Vagina (tissue), 2 donors: ENCODE measurements at regions not wholly inside any gene's neighbourhood (a gene's known extent, or its start where the extent isn't known, plus 50 kb on each side); places are given as distances from the start of the nearest gene placed in this dataset.
A peak's percentile ranks its signal among the peaks of the same experiment; 100 is the strongest.

Source experiments
- DNase-seq, 2 donors: peaks; one replicate each; pipeline ENCODE4 v3.0.0-alpha.2; 2017; ENCODE audit errors: extremely low spot score in 2 of 2
- H3K27ac ChIP-seq: fragments of 200-600 bp; sonication (generic); one replicate; pipeline ENCODE4 v1.5.1; 2019
- H3K27me3 ChIP-seq: fragments of 200-600 bp; sonication (generic); one replicate; pipeline ENCODE4 v1.5.1; 2019
- H3K36me3 ChIP-seq, 2 donors: fragments of 200-600 bp; sonication (generic); one replicate each; pipeline ENCODE4 v1.5.1; 2017 to 2019
- H3K4me1 ChIP-seq: fragments of 200-600 bp; sonication (generic); one replicate; pipeline ENCODE4 v1.5.1; 2019
- H3K4me3 ChIP-seq, 2 donors: fragments of 200-600 bp; sonication (generic); 1 replicate in 1 of 2; 2 replicates in 1 of 2; pipeline ENCODE4 v1.5.1; 2016 to 2019
- H3K9me3 ChIP-seq: fragments of 200-600 bp; sonication (generic); one replicate; pipeline ENCODE4 v1.5.1; 2019
- POLR2A ChIP-seq, 2 donors: fragments of 450-650 bp; IDR thresholded peaks; one replicate each; pipeline ENCODE4 v1.6.1; 2017; ENCODE audit warnings: antibody characterized with exemption in 2 of 2, mild to moderate bottlenecking in 2 of 2, moderate library complexity in 2 of 2
- POLR2AphosphoS5 ChIP-seq, 2 donors: sonication (generic); formaldehyde crosslinking; IDR thresholded peaks; one replicate each; pipeline ENCODE4 v1.9.0; 2017; ENCODE audit warnings: antibody characterized with exemption in 2 of 2, mild to moderate bottlenecking in 2 of 2, low read depth in 1 of 2; ENCODE audit not compliant: insufficient read depth in 1 of 2
- intact Hi-C: fragments of 100-400 bp; cut with DNase I; formaldehyde crosslinking; loops from one replicate; pipeline ENCODE4 v1.15.1; 2023
- TF ChIP-seq, protein P1 (sequence below), 3 experiments: fragments of 450-650 bp in 2 of 3; fragments of 200-600 bp in 1 of 3; sonication (generic) in 1 of 3; IDR thresholded peaks; one replicate each; pipeline ENCODE4 v1.5.1; 2017 to 2019; ENCODE audit warnings: antibody characterized with exemption in 3 of 3, mild to moderate bottlenecking in 2 of 3, moderate library complexity in 2 of 3

DNA sequence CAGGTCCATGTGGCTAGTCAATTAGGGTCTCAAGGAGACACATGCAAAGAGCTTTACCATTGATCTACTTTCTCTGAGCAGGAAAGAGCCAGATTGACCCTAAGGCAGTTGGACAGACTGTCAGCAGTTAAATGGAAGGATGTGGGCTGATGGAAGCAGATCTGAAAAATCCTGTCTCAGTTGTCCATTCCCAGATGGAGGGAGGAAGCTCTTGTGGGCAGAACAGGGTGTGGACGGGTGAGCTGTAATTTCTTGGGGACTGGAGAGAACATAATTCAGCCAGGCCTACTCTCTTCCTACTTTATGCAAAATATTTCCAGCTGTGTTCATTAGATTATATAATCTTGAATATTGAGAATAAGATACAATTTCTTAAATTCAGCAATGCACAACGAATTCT is 163.6 kb downstream of the GNAT3 start:
- Histone ChIP-seq H3K4me1 (no peaks in the 10 kb centered on the region), H3K27me3 (no peaks in the 10 kb centered on the region), H3K4me3 (no peak overlapping the region), H3K9me3 (no peaks in the 10 kb centered on the region), H3K36me3 (no peaks in the 10 kb centered on the region), H3K27ac (no peak overlapping the region)
- TF ChIP-seq POLR2AphosphoS5 (IDR thresholded peaks at IDR 0.05; ENCODE audit: insufficient read depth in 1 of 2, low read depth in 1 of 2): no peak
- TF ChIP-seq, protein P1, sequence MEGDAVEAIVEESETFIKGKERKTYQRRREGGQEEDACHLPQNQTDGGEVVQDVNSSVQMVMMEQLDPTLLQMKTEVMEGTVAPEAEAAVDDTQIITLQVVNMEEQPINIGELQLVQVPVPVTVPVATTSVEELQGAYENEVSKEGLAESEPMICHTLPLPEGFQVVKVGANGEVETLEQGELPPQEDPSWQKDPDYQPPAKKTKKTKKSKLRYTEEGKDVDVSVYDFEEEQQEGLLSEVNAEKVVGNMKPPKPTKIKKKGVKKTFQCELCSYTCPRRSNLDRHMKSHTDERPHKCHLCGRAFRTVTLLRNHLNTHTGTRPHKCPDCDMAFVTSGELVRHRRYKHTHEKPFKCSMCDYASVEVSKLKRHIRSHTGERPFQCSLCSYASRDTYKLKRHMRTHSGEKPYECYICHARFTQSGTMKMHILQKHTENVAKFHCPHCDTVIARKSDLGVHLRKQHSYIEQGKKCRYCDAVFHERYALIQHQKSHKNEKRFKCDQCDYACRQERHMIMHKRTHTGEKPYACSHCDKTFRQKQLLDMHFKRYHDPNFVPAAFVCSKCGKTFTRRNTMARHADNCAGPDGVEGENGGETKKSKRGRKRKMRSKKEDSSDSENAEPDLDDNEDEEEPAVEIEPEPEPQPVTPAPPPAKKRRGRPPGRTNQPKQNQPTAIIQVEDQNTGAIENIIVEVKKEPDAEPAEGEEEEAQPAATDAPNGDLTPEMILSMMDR (IDR thresholded peaks at IDR 0.05): no peak
- no peak for TF ChIP-seq POLR2A (IDR thresholded peaks at IDR 0.05)
- intact Hi-C loops: no loop called here
- DNase-seq: no peak

DNA sequence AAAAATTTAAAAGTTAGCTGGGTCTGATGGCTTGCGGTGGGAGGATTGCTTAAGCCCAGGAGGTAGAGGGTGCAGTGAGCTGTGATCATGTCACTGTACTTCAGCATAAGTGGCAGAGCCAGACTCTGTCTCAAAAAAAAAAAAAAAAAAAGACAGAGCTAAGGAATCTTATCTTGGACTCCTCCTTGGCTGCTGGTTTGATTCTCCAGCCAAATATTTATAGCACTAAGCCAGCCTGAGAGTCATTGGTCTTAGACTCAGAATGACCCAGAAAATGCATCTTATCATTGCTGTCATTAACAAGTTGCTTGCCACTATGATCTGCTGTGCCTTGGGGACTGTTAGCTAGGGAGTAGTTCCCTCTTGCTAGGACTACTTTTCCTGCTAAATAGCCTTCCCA is 164.7 kb downstream of the GNAT3 start:
- no peaks in the 10 kb centered on the region for H3K36me3 ChIP-seq
- TF ChIP-seq, protein P1 (IDR thresholded peaks at IDR 0.05): no peak
- TF ChIP-seq POLR2AphosphoS5 (IDR thresholded peaks at IDR 0.05; ENCODE audit: insufficient read depth in 1 of 2, low read depth in 1 of 2): no peak
- TF ChIP-seq POLR2A (IDR thresholded peaks at IDR 0.05): no peak
- no peaks in the 10 kb centered on the region for H3K27me3 ChIP-seq
- no peak for DNase-seq
- no peaks in the 10 kb centered on the region for H3K4me1 ChIP-seq
- intact Hi-C loops: no loop called here
- no peaks in the 10 kb centered on the region for H3K9me3 ChIP-seq
- H3K27ac ChIP-seq: no peak overlapping the region
- H3K4me3 ChIP-seq: no peak overlapping the region

DNA sequence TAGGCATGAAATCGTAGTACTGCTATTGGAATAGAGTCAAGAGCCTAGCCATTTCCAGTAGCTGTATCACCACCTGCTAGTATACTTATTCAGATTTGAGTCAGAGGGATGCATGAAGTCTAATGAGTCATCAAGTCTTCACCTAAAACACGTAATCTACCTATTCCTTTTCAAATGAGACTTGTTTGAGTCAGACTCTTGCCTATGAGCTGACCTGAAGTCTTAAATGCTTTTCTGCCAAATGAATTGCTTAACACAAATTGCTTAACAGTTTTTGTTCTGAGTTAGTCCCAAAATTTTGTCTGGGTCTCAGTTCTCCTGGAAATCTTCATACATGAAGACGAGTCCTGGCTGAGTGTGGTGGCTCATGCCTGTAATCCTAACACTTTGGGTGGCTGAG is 165.2 kb downstream of the GNAT3 start:
- DNase-seq: no peak
- H3K27ac ChIP-seq: no peak overlapping the region
- no peaks in the 10 kb centered on the region for H3K4me1 ChIP-seq
- intact Hi-C loops: no loop called here
- H3K9me3 ChIP-seq: no peaks in the 10 kb centered on the region
- no peaks in the 10 kb centered on the region for H3K27me3 ChIP-seq
- no peak overlapping the region for H3K4me3 ChIP-seq
- TF ChIP-seq POLR2AphosphoS5 (IDR thresholded peaks at IDR 0.05; ENCODE audit: insufficient read depth in 1 of 2, low read depth in 1 of 2) (peak in 1 of 2 donors; percentile 19), POLR2A (IDR thresholded peaks at IDR 0.05) (no peak)
- TF ChIP-seq, protein P1 (IDR thresholded peaks at IDR 0.05): no peak
- no peaks in the 10 kb centered on the region for H3K36me3 ChIP-seq

DNA sequence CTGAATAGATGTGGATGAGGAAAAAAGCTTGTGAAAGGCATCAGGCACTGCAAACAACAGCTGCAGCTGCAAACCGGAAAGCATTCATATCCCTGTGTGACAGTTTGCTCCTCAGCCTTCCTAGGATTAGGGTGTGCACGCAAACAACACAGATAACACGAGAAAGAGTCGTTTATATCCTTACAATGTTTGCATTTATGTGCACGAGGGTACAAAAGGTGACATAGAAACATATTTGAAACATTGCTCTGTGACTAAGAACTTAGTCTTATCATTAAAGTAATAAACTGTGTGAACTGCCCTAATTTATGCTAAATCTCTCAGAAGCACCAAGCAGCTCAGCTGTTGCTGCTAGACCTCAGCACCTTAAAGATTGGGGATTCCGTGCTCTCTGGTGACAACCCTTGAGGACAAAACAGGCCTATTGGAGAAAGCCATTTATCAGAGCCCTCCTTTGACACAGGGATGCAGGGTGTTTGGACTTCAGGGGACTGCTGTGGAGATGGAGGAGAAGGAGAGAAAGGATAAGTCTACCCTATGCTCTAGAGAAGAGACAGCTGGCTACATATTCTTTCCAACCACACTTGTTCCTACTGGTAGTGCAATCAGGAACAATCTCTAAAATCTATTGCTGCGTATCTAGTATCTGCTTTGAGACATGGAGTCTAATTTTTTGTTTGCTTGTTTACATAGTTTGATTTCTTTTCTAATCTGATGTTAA is 176.2 kb downstream of the GNAT3 start:
- Histone ChIP-seq H3K4me1 (no peaks in the 10 kb centered on the region), H3K4me3 (no peak overlapping the region), H3K27ac (no peak overlapping the region), H3K27me3 (no peaks in the 10 kb centered on the region), H3K36me3 (no peaks in the 10 kb centered on the region), H3K9me3 (no peaks in the 10 kb centered on the region)
- intact Hi-C loops: no loop called here
- DNase-seq: no peak
- TF ChIP-seq, protein P1 (IDR thresholded peaks at IDR 0.05): no peak
- TF ChIP-seq POLR2AphosphoS5 (IDR thresholded peaks at IDR 0.05; ENCODE audit: insufficient read depth in 1 of 2, low read depth in 1 of 2) (no peak), POLR2A (IDR thresholded peaks at IDR 0.05) (no peak)

DNA sequence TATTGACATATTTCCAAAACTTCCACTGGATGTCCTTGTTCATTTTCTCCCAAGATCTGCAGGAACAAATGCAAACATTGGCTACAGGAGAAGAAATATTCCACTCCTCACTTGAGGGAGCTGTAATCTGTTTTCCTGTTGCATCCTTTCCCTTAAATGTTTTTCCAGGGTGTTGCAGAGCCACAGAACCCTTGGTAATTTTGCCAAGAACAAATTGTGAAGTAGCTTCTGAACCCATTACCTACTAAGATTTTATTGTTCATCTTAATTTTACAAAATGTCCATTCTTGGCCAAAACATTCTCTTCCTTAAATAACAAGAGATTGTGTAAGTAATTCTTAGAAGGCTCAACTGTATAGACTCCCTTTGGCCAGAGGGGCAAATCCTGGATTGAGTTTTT is 177.0 kb downstream of the GNAT3 start:
- Histone ChIP-seq H3K27ac (no peak overlapping the region), H3K36me3 (no peaks in the 10 kb centered on the region), H3K4me3 (no peak overlapping the region), H3K9me3 (no peaks in the 10 kb centered on the region), H3K4me1 (no peaks in the 10 kb centered on the region), H3K27me3 (no peaks in the 10 kb centered on the region)
- intact Hi-C loops: no loop called here
- TF ChIP-seq POLR2A (IDR thresholded peaks at IDR 0.05) (no peak), POLR2AphosphoS5 (IDR thresholded peaks at IDR 0.05; ENCODE audit: insufficient read depth in 1 of 2, low read depth in 1 of 2) (no peak)
- TF ChIP-seq, protein P1 (IDR thresholded peaks at IDR 0.05): no peak
- DNase-seq: no peak
